Dermis blood vessel endothelial cell (primary cell): ENCODE measurements at regions not wholly inside any gene's neighbourhood (a gene's known extent, or its start where the extent isn't known, plus 50 kb on each side); places are given as distances from the start of the nearest gene placed in this dataset.
"Not testable (repeated sequence)": the region's sequence is repeated elsewhere in the genome, so short reads cannot be mapped to it uniquely, and the experiment has no call there.

Experiments
- DNase-seq: peaks from one replicate; pipeline ENCODE4 v3.0.0; 2010

GRCh38 chr1:29387210-29387609, 150.9 kb downstream of the PTPRU start:
- no peak for DNase-seq

GRCh38 chr1:29386453-29386852, 150.1 kb downstream of the PTPRU start:
- DNase-seq, result not testable (repeated sequence)

GRCh38 chr1:29385966-29386365, 149.6 kb downstream of the PTPRU start:
- DNase-seq, result no peak

GRCh38 chr1:29384496-29385015, 148.2 kb downstream of the PTPRU start:
- no peak for DNase-seq

GRCh38 chr1:29383746-29384371, 147.5 kb downstream of the PTPRU start:
- DNase-seq, result peak; percentile 54

- no peak for DNase-seq
Observed at GRCh38 chr1:29382851-29383745, 146.8 kb downstream of the PTPRU start.

GRCh38 chr1:29381426-29381825, 145.1 kb downstream of the PTPRU start:
- no peak for DNase-seq

GRCh38 chr1:29380532-29380931, 144.2 kb downstream of the PTPRU start:
- DNase-seq, result no peak

- peak; percentile 72 for DNase-seq
Observed at GRCh38 chr1:29379443-29380073, 143.2 kb downstream of the PTPRU start.
